HG03432 (cell line): ENCODE measurements at regions not wholly inside any gene's neighbourhood (a gene's known extent, or its start where the extent isn't known, plus 50 kb on each side); places are given as distances from the start of the nearest gene placed in this dataset.

Source experiments
- ATAC-seq: cut with Tn5 transposase; IDR thresholded peaks from one replicate; pipeline ENCODE4 v1.9.1; 2021; ENCODE audit warnings: mild to moderate bottlenecking, moderate library complexity; ENCODE audit not compliant: unreplicated experiment

DNA sequence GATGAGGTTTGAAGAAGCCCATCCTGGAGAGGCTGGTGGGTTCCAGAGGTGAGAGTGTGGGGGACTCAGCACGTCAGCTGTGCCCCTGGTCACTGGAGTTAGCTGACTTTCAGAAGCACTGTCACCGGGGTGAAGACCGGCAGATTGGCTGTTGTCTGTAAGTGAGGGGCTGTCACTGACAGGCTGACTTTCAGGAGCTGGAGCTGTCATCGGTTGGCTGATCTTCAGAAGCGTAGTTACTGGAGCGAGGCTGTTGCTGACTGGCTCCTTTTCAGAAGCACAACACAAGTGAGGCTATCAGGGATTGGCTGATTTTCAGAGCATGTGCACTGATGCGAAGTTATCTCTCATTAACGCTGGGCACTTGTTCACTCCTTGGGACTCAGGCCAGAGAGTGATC, 738.4 kb upstream of the ID2 start:
- ATAC-seq, result no peak

DNA sequence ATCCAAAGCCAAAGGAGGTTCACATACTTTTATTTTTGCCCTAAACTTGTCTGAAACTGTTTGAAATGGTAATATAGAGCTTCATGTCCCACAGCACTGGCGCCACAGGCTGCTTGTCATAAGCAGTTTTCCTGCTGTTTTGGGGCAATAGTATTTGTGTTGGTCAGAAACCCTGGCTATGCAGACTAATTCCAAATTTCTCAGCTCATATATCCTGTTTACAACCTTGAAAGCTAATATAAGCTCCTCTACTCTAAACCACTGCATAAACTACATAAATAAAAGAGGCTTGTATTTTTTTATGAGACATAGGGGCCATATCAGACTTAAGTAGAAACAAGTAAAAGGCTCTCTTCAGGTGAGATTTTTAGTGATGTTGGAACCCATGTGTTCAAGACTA, 736.8 kb upstream of the ID2 start:
- ATAC-seq, result no peak

DNA sequence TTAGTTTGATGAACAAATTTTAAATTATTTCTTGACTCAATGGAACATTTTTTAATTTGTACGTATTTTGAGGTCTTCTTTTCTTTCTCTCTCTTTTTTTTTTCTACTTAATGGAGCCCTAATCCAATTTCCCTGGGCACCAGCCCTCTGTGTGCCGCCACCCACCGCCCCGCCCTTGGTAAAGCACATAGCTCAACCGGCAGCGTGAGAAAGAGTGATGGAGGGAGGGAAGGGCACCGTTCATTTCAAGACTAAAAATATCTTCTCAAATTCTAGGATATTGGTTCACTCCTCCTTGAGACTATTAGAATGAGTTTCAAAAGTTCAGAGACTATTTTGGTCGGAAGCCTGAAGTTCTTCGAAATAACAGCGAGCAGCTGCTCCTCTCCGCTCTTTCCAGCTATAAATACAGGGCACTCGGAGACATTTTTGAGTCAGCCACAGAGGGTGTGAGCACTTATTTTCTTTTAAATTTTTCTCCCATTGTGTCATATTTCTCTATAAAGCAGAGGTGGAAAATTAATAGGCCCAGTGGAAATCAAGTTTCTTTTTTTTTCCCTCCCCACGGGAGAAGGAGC, 731.7 kb upstream of the ID2 start:
- no peak for ATAC-seq

DNA sequence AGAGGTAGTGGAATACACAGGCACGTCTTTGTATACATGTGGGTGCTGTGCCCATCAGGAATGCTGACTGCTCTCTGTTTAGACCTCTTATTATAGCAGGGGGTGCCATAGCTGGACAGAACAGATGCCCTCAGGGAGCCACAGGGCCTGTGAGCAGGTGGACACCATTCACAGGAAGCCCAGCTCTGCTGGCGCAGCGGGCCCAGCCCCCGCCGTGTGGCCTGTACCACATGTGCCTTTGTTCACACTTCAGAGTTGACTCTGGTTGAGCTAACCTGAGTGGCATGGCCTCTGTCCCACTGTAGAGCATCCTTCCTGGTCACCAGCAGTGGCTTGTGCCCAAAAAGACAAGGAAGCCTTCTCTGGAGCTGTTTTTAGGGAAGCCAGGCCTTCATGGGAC, 730.9 kb upstream of the ID2 start:
- ATAC-seq, result no peak

DNA sequence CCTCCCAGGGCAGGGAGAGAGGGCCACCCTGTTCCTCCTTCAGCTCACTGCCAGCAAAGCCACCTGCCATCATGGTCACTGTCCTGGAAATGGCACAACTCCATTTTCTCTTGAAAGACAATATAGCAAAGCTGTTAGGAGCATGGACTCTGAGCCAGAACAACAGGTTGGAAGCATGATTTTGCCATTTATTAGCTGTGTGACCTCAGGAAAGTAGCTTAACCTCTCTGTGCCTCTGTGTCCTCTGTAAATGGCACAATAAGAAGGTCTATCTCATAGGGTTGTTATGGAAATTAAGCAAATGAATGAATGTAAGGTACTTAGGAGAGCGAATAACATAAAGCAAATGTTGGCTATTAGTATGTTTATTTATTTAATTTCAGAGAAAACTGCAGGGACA, 730.4 kb upstream of the ID2 start:
- no peak for ATAC-seq

DNA sequence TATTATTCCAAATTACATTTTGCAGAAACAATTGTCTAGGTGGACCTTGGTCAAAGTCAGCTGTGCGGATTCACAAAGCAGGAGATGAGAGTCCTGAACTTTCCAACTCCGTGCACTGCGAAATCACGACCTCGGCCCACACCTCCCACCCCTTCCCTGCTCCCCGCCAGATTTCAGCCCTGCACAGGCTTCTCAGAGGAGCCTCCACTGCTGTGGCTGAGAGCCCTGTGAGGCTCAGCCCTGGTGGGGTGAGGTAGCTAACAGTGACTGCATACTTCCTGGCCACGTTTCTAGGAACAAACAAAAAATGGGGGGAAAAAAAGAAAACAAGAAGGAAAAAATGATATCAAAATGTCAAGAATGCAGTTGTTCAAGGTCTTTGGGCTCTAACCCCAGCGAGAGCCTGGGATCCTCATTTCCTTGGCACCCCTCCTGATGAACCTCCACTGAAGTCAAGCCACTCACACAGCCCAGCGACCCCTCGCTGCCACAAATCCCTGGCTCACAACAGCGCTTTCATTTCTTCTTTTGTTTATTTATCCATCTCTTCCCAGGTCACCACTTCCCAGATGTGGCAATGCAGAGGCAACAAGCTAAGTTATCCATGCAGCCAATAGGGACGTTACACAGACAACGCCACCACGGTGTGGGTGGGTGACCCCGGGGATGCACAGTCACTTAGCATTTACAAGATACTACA, 729.7 kb upstream of the ID2 start:
- ATAC-seq, result no peak

DNA sequence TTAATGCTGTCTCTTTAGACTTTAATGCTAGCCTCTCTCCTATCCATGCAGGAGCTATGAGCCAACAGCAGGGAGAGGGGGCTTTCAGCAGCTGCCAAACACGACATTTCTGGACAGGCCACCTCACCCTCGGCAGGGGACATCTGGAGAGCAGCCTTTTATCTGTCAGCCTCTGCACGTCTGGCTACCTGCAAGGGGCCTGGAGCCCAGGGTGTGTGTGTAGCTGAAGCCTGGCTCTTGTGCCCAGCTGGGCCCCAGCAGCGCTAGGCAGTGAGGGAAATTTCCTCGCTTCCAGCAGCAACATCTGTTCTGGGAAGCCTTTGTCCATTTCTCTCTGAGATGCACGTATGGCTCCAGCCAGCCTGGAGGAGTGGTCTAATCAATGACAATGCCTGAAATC, 728.7 kb upstream of the ID2 start:
- ATAC-seq, result no peak

DNA sequence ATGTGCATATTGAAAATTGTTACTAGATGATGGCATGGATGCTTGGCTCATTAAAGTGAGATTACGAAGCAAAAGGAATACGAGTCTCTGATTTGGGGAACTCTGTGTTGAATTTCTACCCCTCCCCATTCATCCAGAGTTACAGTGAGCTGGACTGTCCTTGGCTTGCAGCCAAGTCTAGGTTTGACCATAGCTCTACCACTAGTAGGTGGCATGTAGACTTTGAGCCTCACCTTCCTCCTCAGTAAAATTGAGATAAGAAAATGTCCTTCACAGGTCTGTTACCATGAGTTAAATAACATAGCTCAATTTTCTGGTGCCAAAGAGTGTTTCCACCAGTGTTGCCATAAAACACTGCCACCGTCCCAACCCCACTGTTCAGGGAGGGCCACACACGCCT, 727.6 kb upstream of the ID2 start:
- ATAC-seq, result no peak

DNA sequence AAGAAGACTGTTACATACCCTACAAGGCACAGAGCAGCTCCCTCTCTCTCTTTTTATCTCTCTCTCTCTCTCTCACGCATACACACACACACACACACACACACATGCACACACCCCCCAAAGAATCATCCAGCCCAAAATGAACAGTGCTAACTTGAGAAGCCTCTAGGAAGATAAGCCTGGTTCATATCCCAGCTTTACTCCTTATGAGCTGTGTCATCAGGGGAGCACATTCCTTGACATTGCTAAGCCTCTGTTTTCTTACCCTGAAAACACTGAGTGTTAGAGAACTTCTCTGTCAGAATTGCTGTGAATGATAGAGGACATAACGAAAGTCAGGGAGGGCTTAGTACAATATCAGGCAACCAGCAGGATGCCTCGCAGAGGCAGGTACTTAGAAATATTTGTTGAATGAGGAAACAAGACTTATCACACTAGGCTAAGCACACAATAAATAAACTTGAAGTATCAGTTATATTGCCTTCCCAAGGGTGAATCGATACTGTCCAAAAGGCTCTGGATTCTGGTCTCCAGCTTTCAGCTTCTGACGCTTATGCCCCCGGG, 725.6 kb upstream of the ID2 start:
- no peak for ATAC-seq

DNA sequence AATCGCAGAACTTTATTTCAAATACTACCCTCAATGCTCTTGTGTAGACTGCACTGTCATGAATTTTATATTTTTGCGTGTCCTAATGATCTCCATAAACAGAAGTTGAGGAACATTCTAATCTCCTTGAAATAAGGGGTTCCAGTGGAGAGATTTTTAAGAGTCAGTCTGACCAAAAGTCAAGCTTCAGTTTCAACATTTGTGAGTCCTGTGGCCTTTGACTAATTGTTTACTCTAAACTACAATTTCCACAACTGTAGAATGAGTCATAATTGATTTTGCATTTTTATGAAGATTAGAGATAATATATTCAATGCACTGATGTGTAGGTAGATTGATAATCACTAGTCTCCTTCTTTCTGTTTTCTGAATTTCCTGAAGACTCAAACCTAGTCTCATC, 720.3 kb upstream of the ID2 start:
- ATAC-seq, result no peak

DNA sequence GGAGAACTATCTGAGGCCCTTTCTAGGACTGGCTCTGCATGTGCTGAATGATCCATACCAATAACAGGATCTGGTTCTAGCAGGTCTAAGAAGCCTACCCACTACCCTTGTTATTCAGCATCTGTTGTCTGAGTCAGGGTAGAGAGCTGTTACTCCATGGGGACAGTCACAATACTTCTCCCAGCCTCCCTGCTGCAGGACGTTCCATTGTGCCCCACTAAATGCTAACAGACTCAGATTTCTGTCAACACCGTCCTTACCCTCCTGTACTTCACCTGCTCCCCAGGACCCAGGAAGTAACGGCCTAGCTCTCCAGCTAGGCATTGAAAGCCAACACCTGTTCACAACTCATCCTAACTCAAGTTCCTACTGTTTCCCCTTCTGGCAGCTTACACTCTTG, 719.7 kb upstream of the ID2 start:
- no peak for ATAC-seq

DNA sequence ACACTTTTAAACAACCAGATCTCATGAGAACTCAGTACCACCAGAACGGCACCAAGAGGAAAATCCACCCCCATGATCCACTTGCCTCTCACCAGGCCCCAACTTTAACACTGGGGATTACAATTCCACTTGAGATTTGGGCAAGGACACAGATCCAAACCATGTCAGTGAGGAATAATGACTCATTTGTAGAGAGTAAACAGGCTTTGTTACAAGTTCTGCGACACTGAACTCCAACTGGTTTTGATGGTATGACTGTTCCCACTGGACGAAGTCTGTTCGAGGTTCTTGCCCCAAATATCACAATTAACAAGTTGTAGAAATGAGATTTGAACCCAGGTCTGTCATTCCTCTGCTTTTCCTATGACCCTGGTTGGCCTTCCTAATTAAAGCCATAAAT, 718.1 kb upstream of the ID2 start:
- no peak for ATAC-seq

DNA sequence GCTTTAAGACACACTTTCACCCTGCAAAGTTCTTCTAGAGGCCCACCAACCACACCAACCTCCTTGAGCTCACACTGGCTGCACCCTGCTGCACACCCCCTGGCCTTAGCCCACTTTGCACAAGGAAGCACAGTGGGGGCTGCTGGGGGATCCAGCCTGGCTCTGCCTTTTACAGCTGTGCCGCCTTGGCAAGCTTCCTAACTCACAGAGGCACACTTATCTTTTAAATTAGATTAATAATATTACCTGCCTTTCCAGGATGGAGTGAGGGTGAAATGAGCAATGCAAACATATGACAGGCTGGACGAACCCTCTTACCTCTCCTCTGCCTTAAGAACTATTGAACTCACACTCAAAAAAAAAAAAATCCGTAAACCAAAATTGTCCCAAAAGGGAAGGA, 715.8 kb upstream of the ID2 start:
- ATAC-seq, result no peak

DNA sequence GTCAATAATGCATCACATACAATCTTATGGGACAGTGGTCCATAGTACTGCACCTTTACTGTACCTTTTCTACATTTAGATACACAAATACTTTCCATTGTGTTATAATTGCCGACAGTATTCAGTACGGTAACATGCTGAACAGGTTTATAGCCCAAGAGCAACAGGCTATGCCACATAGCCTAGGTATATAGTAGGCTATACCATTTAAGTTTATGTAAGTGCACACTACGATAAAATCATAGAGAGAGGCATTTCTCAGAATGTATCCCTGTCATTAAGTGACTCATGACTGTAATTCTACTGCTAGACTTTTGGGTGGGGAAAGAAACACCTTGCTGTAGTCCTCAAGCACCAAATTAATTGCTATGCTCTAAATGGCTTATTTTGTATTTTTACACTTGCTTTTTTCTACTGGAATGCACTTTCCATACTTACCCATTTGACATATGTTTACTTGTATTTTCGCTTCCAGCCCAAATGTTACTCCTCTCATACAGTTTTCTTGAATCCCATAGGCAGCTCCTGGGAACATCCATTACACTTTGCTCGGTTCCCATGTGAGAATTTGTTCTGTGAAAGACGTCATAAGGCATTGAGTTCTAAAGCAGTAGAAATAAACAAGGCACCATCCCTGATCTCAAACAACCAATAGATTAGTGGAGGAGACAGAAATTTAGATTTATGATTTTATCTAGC, 714.0 kb upstream of the ID2 start:
- no peak for ATAC-seq

DNA sequence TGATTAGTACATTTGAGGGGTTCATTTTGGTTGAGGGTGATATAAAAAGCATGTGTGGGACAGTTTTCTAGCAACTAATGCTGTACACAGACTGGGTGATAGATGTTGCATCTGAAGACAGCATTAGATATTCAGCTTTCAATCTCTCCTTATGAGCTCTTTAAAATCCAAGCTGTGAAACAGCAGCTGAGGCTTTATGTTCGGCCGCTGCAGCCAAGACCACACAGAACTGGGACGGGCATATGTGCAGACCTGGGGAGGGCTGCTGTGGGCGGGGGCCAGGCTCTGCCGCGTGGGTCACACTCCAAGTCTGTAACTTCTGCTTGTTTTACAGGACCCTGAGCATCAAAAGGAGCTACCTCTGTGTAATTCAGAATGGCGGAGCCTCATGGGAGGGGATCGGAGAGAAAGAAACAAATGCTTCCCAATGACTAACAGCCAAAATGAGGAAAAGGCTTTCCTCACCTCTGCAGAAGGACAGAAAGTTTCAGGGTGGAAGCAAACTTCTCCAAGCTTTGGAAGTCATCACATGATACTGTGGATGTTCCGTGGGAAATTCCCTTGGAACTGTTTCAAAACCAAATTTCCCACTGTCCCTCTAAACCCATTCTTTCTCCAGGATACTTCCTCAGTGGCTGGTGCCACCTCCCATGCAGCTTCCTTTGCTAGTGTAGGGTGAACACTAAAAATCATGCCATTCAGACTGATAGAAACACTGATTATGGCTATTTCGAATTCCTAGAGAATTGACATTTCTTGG, 711.9 kb upstream of the ID2 start:
- ATAC-seq, result no peak

DNA sequence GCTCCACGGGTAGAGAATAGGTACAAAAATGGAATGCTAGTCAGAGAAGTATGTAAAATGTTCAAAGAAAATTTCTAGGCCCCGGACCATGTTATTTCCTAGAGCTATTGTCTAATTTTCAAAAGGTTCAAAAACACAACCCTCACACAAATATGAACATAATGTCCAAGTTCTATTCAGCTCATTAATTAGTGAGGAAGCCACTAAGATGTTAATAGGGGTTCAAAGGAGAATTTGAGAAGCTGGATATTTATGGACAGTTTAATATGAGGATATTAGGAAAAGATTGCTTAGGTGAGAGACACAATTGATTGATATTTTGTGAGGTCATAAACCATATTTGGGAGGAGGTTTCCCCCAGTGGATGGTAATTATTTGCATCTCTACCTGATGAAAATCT, 710.6 kb upstream of the ID2 start:
- no peak for ATAC-seq

DNA sequence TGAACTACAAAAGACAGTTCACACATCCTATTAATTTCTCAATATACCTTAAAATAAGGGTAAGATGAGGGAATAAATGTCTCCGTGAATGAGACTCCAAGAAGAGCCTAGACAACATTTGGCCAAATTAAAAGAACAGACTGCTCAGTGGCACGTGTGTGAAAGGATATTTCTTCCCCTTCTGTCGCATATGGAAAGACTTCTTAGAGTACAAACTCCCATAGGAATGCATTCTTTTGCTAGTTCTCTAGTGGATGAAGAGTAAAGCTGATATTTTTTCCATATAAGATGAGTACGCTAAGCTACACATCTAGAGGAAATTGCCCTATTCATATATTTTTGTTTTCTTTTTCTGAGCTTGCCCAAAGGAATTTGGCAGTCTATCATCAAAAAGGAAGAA, 710.0 kb upstream of the ID2 start:
- ATAC-seq, result no peak

DNA sequence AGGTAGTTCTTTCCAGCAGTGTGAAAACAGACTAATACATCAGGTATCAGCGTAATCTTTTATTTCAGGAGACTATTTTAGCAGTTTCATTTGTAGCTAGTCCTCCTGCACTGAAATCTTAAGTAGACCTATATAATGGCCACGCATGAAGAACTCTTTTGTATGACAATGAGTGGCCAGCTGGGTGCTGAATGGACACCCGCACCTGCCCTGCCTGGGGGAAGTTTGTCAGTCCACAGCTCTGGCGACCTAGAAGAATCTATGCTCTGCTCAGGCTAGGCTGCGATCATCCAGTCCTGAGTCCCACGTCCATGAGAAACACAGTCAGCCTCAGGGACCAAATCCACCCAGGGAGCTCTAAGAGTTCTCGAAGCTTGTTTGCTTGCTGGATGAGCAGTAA, 709.2 kb upstream of the ID2 start:
- ATAC-seq, result no peak

DNA sequence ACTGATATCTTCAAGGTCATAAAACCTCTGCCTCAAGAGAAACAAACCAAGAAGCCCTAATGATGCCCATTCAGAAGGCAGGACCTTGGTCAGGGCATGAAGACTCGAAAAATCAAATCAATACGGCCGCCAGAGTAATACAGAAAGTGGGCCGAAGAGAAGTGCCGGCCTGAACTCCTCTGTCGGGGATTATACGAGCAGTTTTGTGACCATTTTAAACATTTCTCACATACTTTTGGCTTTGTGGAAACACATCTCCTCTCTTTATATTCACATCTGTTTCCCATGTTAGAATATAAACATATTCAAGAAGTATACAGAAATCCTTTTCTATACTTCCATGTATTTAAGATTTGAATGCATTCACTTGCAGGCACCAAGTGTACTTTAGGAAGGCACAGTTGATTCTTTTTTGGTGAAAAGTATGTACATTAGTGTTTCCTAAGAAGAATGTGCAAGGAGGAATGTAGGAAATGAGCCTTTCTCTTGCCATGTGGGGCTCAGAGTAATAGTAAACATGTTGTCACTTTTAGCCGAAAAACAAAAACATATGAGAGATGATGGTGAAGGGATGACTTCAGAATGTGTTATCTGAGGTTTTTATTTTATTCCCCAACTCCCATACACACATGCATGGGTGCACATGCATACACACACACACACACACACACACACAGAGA, 707.9 kb upstream of the ID2 start:
- no peak for ATAC-seq

DNA sequence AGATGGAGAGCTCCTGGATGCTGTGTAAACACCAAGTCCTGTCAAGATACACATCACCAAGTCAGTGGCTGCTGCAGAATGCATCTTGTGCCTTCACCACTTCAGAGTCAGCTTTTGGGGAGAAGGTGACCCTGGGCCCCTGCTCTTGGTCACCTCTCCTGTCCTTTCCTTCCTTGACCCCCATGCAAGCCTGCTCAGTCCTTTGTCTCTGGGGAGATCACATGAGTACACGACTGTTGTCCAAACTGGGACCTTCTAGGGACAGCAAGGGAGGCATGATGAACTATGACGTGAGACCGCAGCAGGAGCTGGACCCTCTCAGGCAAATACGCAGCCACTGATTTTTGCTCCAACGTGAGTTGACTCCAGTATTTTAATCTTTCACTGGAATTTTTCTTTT, 706.9 kb upstream of the ID2 start:
- no peak for ATAC-seq

DNA sequence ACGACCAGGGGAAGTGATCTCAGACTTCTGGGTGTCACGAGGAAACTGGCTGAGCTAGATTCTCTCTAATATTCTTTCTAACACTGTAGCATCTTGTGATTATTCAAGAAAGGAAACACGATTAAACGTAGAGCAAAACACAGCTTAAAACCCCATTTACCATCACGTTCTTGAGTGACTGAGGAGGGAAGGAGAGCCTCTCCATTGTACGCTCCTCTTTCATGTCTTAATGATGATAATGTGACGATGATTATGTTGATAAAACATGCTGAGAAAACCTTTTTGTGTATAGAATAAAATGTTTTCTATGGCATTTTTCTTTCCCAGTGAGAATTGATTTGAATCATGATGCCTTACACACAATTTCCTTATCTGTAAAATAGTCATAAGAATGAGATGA, 705.6 kb upstream of the ID2 start:
- ATAC-seq, result no peak
